ENCODE measurements at regions not wholly inside any gene's neighbourhood (a gene's known extent, or its start where the extent isn't known, plus 50 kb on each side); places are given as distances from the start of the nearest gene placed in this dataset.

DNA sequence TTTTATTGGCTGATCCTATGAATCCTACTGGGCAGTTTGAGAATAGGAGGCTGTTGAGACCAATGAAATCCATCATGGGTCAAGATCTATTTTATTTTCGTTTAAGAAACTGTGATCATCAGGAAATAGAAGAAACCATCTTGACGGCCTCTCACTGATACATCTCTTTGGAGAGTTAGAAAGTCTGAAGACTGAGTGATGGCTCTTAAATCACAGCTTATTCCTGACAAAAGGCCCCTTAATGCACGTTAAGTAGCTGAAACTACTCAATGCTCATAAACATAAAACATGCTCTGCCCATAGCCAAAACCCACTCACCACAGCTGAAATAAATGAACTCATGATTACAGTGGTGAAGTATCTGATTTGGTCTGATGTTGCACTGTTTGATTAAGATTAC lies 784.5 kb upstream of the NEGR1 start:
- Histone ChIP-seq H3K27me3 (ENCODE audit: control insufficient read depth in 2 of 2, insufficient read depth in 2 of 2, low read length in 2 of 2) (no peaks in the 10 kb centered on the region), H3K36me3 (ENCODE audit: control insufficient read depth in 2 of 3, insufficient read depth in 3 of 3, low read length in 3 of 3) (no peaks in the 10 kb centered on the region), H3K4me3 (ENCODE audit: low read length) (no peak overlapping the region), H3K9me3 (ENCODE audit: control insufficient read depth in 2 of 3, low read length in 3 of 3) (peaks cover 0 to 4% (median 0%) of the 10 kb centered on the region in 3 experiments), H3K4me1 (ENCODE audit: control insufficient read depth in 2 of 2, insufficient read depth in 2 of 2, low read length in 2 of 2) (no peaks in the 10 kb centered on the region), H3K27ac (ENCODE audit: low read depth, low read length) (no peak overlapping the region)
- H3K4me1 Mint-ChIP-seq, result no peaks in the 10 kb centered on the region
- no peaks in the 10 kb centered on the region for H3K27me3 Mint-ChIP-seq
- CTCF ChIA-PET, result no interaction called here
- H3K27ac Mint-ChIP-seq, result no peak overlapping the region
- no peaks in the 10 kb centered on the region for H3K36me3 Mint-ChIP-seq
- intact Hi-C loops (cut with micrococcal nuclease), result no loop called here
- DNase-seq (no peak), ATAC-seq (no peak)
- POLR2A ChIA-PET, result no interaction called here
- H3K9me3 Mint-ChIP-seq, result peaks cover 0 to 9% (median 2%) of the 10 kb centered on the region in 11 donors
- no peak overlapping the region for H3K4me3 Mint-ChIP-seq

DNA sequence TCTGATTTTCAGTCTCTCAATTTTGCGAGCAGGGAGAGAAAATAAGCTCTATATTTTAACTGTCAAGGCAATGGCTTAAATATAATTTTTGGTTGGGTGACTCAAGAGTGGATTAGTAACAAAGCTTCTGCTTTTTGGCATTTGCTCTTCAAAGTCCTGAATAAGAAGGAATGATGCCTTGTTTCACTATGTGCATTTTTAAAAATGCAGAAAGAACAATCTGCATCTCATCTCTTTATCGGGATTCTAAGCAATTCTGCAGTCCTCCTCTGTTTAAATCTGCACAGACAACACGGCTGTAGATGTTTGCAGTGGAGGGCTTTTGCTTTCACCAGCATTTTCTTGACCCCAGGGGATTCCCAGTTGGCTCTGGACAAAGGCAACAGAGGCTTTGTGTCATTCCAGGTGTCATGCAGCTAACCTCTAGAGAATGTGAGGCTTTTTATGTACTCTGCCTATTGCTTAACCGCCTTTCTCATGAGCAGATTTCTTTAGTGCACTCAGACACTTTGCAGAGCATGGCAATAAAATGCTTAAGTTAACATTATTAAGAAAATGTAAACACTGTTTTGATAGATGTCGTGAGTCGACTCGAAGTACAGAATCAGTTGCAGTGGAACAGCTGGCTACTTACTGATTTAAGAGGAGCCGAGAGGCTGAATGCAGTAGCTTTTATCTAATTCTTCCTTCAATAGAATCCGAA lies 783.2 kb upstream of the NEGR1 start:
- no peaks in the 10 kb centered on the region for H3K4me1 ChIP-seq (ENCODE audit: control insufficient read depth in 2 of 2, insufficient read depth in 2 of 2, low read length in 2 of 2)
- ATAC-seq, result no peak
- intact Hi-C loops (cut with micrococcal nuclease), result no loop called here
- H3K9me3 ChIP-seq (ENCODE audit: control insufficient read depth in 2 of 3, low read length in 3 of 3), result peaks cover 0 to 7% (median 0%) of the 10 kb centered on the region in 3 experiments
- peaks cover 0 to 4% (median 0%) of the 10 kb centered on the region in 5 donors for H3K36me3 Mint-ChIP-seq
- no peaks in the 10 kb centered on the region for H3K27me3 Mint-ChIP-seq
- no peak overlapping the region for H3K27ac ChIP-seq (ENCODE audit: low read depth, low read length)
- H3K4me3 Mint-ChIP-seq, result no peak overlapping the region
- H3K36me3 ChIP-seq (ENCODE audit: control insufficient read depth in 2 of 3, insufficient read depth in 3 of 3, low read length in 3 of 3), result no peaks in the 10 kb centered on the region
- peaks cover 0 to 14% (median 4%) of the 10 kb centered on the region in 11 donors for H3K9me3 Mint-ChIP-seq
- POLR2A ChIA-PET, result no interaction called here
- CTCF ChIA-PET, result interaction anchor here (0.6 kb wide), 1 partner anchor 79 kb away, joined by 3 read pairs; no protein-coding TSS in a partner anchor
- no peak overlapping the region for H3K27ac Mint-ChIP-seq
- H3K4me3 ChIP-seq (ENCODE audit: low read length), result no peak overlapping the region
- no peak for DNase-seq
- no peaks in the 10 kb centered on the region for H3K27me3 ChIP-seq (ENCODE audit: control insufficient read depth in 2 of 2, insufficient read depth in 2 of 2, low read length in 2 of 2)
- H3K4me1 Mint-ChIP-seq, result no peaks in the 10 kb centered on the region

DNA sequence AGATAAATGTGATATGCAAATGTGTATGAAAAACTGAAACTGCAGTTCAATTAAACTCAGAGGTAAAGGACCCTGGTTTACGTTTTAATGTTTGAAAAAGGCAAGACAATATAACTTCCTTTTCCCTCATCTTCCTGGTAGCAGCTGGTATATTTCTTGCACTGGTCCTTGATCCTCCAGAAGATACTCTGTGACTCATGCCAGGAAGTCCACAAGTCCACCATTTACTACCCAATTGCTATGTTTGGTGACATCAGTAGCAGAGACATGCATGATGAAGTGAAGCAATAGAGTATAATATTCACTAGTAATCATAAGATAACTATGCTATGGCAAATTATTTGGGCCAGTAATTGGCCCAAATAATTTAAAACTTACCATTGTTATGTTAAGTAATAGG lies 774.5 kb upstream of the NEGR1 start:
- H3K4me3 Mint-ChIP-seq, result no peak overlapping the region
- H3K36me3 Mint-ChIP-seq, result peaks cover 0 to 4% (median 0%) of the 10 kb centered on the region in 5 donors
- ChIA-PET CTCF (no interaction called here), POLR2A (no interaction called here)
- H3K4me1 Mint-ChIP-seq, result no peaks in the 10 kb centered on the region
- no peak overlapping the region for H3K27ac Mint-ChIP-seq
- H3K36me3 ChIP-seq (ENCODE audit: control insufficient read depth in 2 of 3, insufficient read depth in 3 of 3, low read length in 3 of 3), result no peaks in the 10 kb centered on the region
- H3K9me3 ChIP-seq (ENCODE audit: control insufficient read depth in 2 of 3, low read length in 3 of 3), result peaks cover 0 to 3% (median 0%) of the 10 kb centered on the region in 3 experiments
- H3K9me3 Mint-ChIP-seq, result peaks cover 0 to 18% (median 7%) of the 10 kb centered on the region in 11 donors
- DNase-seq (no peak), ATAC-seq (no peak)
- no peak overlapping the region for H3K4me3 ChIP-seq (ENCODE audit: low read length)
- intact Hi-C loops (cut with micrococcal nuclease), result no loop called here
- H3K4me1 ChIP-seq (ENCODE audit: control insufficient read depth in 2 of 2, insufficient read depth in 2 of 2, low read length in 2 of 2), result no peaks in the 10 kb centered on the region
- no peaks in the 10 kb centered on the region for H3K27me3 ChIP-seq (ENCODE audit: control insufficient read depth in 2 of 2, insufficient read depth in 2 of 2, low read length in 2 of 2)
- no peak overlapping the region for H3K27ac ChIP-seq (ENCODE audit: low read depth, low read length)
- no peaks in the 10 kb centered on the region for H3K27me3 Mint-ChIP-seq

DNA sequence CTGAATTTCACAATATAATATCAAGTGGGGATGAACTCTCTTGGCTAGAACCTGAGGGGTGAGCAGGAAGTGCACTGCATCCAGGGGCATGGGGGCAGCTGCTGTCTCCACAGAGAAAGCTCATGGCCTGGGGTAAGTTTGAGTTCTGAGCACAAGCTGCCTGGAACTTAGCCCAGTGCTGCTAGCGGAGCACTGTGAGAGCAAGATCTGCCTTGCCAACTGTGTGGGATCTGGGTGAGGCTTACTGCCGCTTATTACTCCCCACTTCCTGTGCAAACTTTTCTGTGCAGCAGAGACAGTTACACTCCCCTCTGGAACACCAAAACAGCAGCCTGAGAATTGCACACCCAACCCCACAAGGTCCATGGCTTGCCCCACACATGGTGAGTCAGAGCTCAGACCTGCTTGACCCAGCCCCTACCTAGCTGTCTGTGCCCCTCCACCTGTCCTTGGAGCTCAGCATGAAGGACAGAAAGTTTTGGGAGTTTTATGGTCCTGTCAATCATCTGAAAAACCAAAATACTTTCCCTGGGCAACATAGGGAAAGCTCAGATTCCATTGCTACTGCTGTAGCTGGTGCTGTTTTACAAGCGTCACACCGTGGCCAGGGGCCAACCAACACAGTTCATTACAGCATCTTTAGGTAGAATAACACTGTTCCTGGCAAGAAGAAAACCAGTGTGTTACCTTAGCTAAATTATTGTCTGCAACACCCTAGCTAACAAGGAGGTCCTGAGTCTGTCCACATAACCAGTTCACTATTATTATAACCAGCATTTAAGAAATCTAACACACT lies 762.1 kb upstream of the NEGR1 start:
- H3K36me3 Mint-ChIP-seq, result no peaks in the 10 kb centered on the region
- CTCF ChIA-PET, result no interaction called here
- Histone ChIP-seq H3K4me3 (ENCODE audit: low read length) (no peak overlapping the region), H3K4me1 (ENCODE audit: control insufficient read depth in 2 of 2, insufficient read depth in 2 of 2, low read length in 2 of 2) (no peaks in the 10 kb centered on the region), H3K36me3 (ENCODE audit: control insufficient read depth in 2 of 3, insufficient read depth in 3 of 3, low read length in 3 of 3) (no peaks in the 10 kb centered on the region), H3K9me3 (ENCODE audit: control insufficient read depth in 2 of 3, low read length in 3 of 3) (no peaks in the 10 kb centered on the region), H3K27ac (ENCODE audit: low read depth, low read length) (no peak overlapping the region), H3K27me3 (ENCODE audit: control insufficient read depth in 2 of 2, insufficient read depth in 2 of 2, low read length in 2 of 2) (no peaks in the 10 kb centered on the region)
- H3K27ac Mint-ChIP-seq, result no peak overlapping the region
- no peaks in the 10 kb centered on the region for H3K4me1 Mint-ChIP-seq
- ATAC-seq, result no peak
- H3K4me3 Mint-ChIP-seq, result no peak overlapping the region
- peaks cover 0 to 18% (median 1%) of the 10 kb centered on the region in 11 donors for H3K9me3 Mint-ChIP-seq
- H3K27me3 Mint-ChIP-seq, result no peaks in the 10 kb centered on the region
- no peak for DNase-seq
- intact Hi-C loops (cut with micrococcal nuclease), result no loop called here
- POLR2A ChIA-PET, result no interaction called here

GRCh38 chr1:73042403-73042802 lies 760.1 kb upstream of the NEGR1 start:
- H3K27ac ChIP-seq (ENCODE audit: low read depth, low read length), result no peak overlapping the region
- Mint-ChIP-seq H3K27me3 (no peaks in the 10 kb centered on the region), H3K4me3 (no peak overlapping the region), H3K27ac (no peak overlapping the region), H3K4me1 (no peaks in the 10 kb centered on the region), H3K9me3 (peaks cover 0 to 14% (median 0%) of the 10 kb centered on the region in 11 donors), H3K36me3 (no peaks in the 10 kb centered on the region)
- ChIA-PET CTCF (no interaction called here), POLR2A (no interaction called here)
- no peaks in the 10 kb centered on the region for H3K36me3 ChIP-seq (ENCODE audit: control insufficient read depth in 2 of 3, insufficient read depth in 3 of 3, low read length in 3 of 3)
- no peaks in the 10 kb centered on the region for H3K9me3 ChIP-seq (ENCODE audit: control insufficient read depth in 2 of 3, low read length in 3 of 3)
- intact Hi-C loops (cut with micrococcal nuclease), result no loop called here
- DNase-seq (no peak), ATAC-seq (no peak)
- H3K4me3 ChIP-seq (ENCODE audit: low read length), result no peak overlapping the region
- H3K4me1 ChIP-seq (ENCODE audit: control insufficient read depth in 2 of 2, insufficient read depth in 2 of 2, low read length in 2 of 2), result no peaks in the 10 kb centered on the region
- no peaks in the 10 kb centered on the region for H3K27me3 ChIP-seq (ENCODE audit: control insufficient read depth in 2 of 2, insufficient read depth in 2 of 2, low read length in 2 of 2)

- intact Hi-C loops (cut with micrococcal nuclease), result no loop called here
- ATAC-seq, result no peak
- CTCF ChIA-PET, result no interaction called here
- Histone ChIP-seq H3K4me1 (ENCODE audit: control insufficient read depth in 2 of 2, insufficient read depth in 2 of 2, low read length in 2 of 2) (no peaks in the 10 kb centered on the region), H3K27me3 (ENCODE audit: control insufficient read depth in 2 of 2, insufficient read depth in 2 of 2, low read length in 2 of 2) (no peaks in the 10 kb centered on the region), H3K27ac (ENCODE audit: low read depth, low read length) (no peak overlapping the region), H3K9me3 (ENCODE audit: control insufficient read depth in 2 of 3, low read length in 3 of 3) (no peaks in the 10 kb centered on the region), H3K4me3 (ENCODE audit: low read length) (no peak overlapping the region), H3K36me3 (ENCODE audit: control insufficient read depth in 2 of 3, insufficient read depth in 3 of 3, low read length in 3 of 3) (no peaks in the 10 kb centered on the region)
- H3K27ac Mint-ChIP-seq, result no peak overlapping the region
- no peak for DNase-seq
- H3K36me3 Mint-ChIP-seq, result no peaks in the 10 kb centered on the region
- POLR2A ChIA-PET, result no interaction called here
- no peaks in the 10 kb centered on the region for H3K4me1 Mint-ChIP-seq
- no peak overlapping the region for H3K4me3 Mint-ChIP-seq
- H3K27me3 Mint-ChIP-seq, result no peaks in the 10 kb centered on the region
- H3K9me3 Mint-ChIP-seq, result peaks cover 0 to 5% (median 0%) of the 10 kb centered on the region in 11 donors
Observed at GRCh38 chr1:73040811-73041210, 758.5 kb upstream of the NEGR1 start.

DNA sequence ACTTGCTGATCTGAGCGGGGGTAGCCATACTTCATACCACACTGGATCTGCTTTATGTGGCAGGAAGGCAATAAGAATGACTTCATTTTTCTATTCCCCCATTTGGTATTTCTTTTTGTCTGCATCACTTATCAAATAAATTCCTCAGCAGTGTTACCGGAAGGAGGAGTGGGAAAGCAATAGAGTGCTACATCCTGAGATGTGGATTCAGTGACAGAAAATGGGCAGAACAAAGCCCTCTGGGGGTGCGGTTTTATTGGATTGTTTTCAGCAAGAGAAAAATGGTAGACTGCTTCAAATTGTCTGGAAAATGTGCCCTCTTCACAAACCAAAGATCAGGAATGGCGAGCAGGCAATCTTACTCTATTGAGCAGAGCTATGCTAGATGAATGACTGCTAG lies 751.9 kb upstream of the NEGR1 start:
- Histone ChIP-seq H3K36me3 (ENCODE audit: control insufficient read depth in 2 of 3, insufficient read depth in 3 of 3, low read length in 3 of 3) (no peaks in the 10 kb centered on the region), H3K27ac (ENCODE audit: low read depth, low read length) (no peak overlapping the region), H3K4me3 (ENCODE audit: low read length) (no peak overlapping the region), H3K27me3 (ENCODE audit: control insufficient read depth in 2 of 2, insufficient read depth in 2 of 2, low read length in 2 of 2) (no peaks in the 10 kb centered on the region), H3K9me3 (ENCODE audit: control insufficient read depth in 2 of 3, low read length in 3 of 3) (no peaks in the 10 kb centered on the region), H3K4me1 (ENCODE audit: control insufficient read depth in 2 of 2, insufficient read depth in 2 of 2, low read length in 2 of 2) (no peaks in the 10 kb centered on the region)
- Mint-ChIP-seq H3K4me1 (no peaks in the 10 kb centered on the region), H3K27me3 (no peaks in the 10 kb centered on the region), H3K36me3 (no peaks in the 10 kb centered on the region), H3K9me3 (peaks cover 0 to 10% (median 0%) of the 10 kb centered on the region in 11 donors), H3K27ac (no peak overlapping the region), H3K4me3 (no peak overlapping the region)
- no peak for DNase-seq
- CTCF ChIA-PET, result no interaction called here
- ATAC-seq, result no peak
- POLR2A ChIA-PET, result no interaction called here
- intact Hi-C loops (cut with micrococcal nuclease), result no loop called here
